Medulla oblongata (tissue), 1 donor: ENCODE measurements at regions not wholly inside any gene's neighbourhood (a gene's known extent, or its start where the extent isn't known, plus 50 kb on each side); places are given as distances from the start of the nearest gene placed in this dataset.
"Not testable (repeated sequence)": the region's sequence is repeated elsewhere in the genome, so short reads cannot be mapped to it uniquely, and the experiment has no call there.

Experiments used
- DNase-seq: peaks from one replicate; pipeline ENCODE4 v3.0.0-alpha.2; 2015; ENCODE audit errors: extremely low spot score

GRCh38 chr13:79187917-79188690 is 218.0 kb downstream of the RBM26 start:
- no peak for DNase-seq

- no peak for DNase-seq
Measured at GRCh38 chr13:79185580-79185979, 220.5 kb downstream of the RBM26 start.

- DNase-seq: no peak
Measured at GRCh38 chr13:79183231-79183630, 222.8 kb downstream of the RBM26 start.

- not testable (repeated sequence) for DNase-seq
Measured at GRCh38 chr13:79173691-79174090, 232.4 kb downstream of the RBM26 start.

- DNase-seq: not testable (repeated sequence)
Measured at GRCh38 chr13:79172924-79173323, 233.1 kb downstream of the RBM26 start.

GRCh38 chr13:79171141-79172061 is 234.7 kb downstream of the RBM26 start:
- no peak for DNase-seq

GRCh38 chr13:79160818-79161217 is 245.2 kb downstream of the RBM26 start:
- DNase-seq: no peak

- no peak for DNase-seq
Measured at GRCh38 chr13:79155883-79156282, 250.2 kb downstream of the RBM26 start.

GRCh38 chr13:79149210-79149609 is 256.8 kb downstream of the RBM26 start:
- no peak for DNase-seq

- no peak for DNase-seq
Measured at GRCh38 chr13:79141082-79141481, 265.0 kb downstream of the RBM26 start.

- DNase-seq: no peak
Measured at GRCh38 chr13:79128158-79128557, 277.9 kb downstream of the RBM26 start.

GRCh38 chr13:79126706-79127105 is 279.3 kb downstream of the RBM26 start:
- DNase-seq: no peak

- DNase-seq: no peak
Measured at GRCh38 chr13:79124183-79124582, 281.9 kb downstream of the RBM26 start.

GRCh38 chr13:79121286-79121685 is 284.8 kb downstream of the RBM26 start:
- no peak for DNase-seq

GRCh38 chr13:79119578-79120107 is 286.4 kb downstream of the RBM26 start:
- no peak for DNase-seq

GRCh38 chr13:79112016-79112415 is 294.0 kb downstream of the RBM26 start:
- no peak for DNase-seq

GRCh38 chr13:79108914-79109643 is 297.0 kb downstream of the RBM26 start:
- DNase-seq: no peak

- DNase-seq: no peak
Measured at GRCh38 chr13:79098596-79098995, 307.5 kb downstream of the RBM26 start.

GRCh38 chr13:79097201-79097600 is 308.9 kb downstream of the RBM26 start:
- no peak for DNase-seq

GRCh38 chr13:79096099-79096498 is 310.0 kb downstream of the RBM26 start:
- no peak for DNase-seq

- no peak for DNase-seq
Measured at GRCh38 chr13:79090552-79091124, 315.4 kb downstream of the RBM26 start.
